ENCODE measurements at regions not wholly inside any gene's neighbourhood (a gene's known extent, or its start where the extent isn't known, plus 50 kb on each side); places are given as distances from the start of the nearest gene placed in this dataset.

GRCh38 chr13:73966331-73966730, 167.9 kb downstream of the KLF12 start:
- DNase-seq, result no peak

- no peak for DNase-seq
These were observed 171.9 kb downstream of the KLF12 start for GRCh38 chr13:73962284-73962683.

- no peak for DNase-seq
These were observed 173.0 kb downstream of the KLF12 start for GRCh38 chr13:73961181-73961580.

GRCh38 chr13:73960474-73960873, 173.7 kb downstream of the KLF12 start:
- DNase-seq, result no peak

- no peak for DNase-seq
These were observed 175.4 kb downstream of the KLF12 start for GRCh38 chr13:73958657-73959397.

GRCh38 chr13:73957889-73958288, 176.3 kb downstream of the KLF12 start:
- no peak for DNase-seq

- no peak for DNase-seq
These were observed 177.3 kb downstream of the KLF12 start for GRCh38 chr13:73956795-73957408.

GRCh38 chr13:73955977-73956500, 178.2 kb downstream of the KLF12 start:
- DNase-seq, result no peak

GRCh38 chr13:73954808-73955207, 179.4 kb downstream of the KLF12 start:
- no peak for DNase-seq

- DNase-seq, result no peak
These were observed 181.6 kb downstream of the KLF12 start for GRCh38 chr13:73952648-73953047.

GRCh38 chr13:73948848-73949529, 185.2 kb downstream of the KLF12 start:
- no peak for DNase-seq

- no peak for DNase-seq
These were observed 188.3 kb downstream of the KLF12 start for GRCh38 chr13:73945871-73946270.

GRCh38 chr13:73945382-73945781, 188.8 kb downstream of the KLF12 start:
- DNase-seq, result no peak

GRCh38 chr13:73943965-73944233, 190.3 kb downstream of the KLF12 start:
- no peak for DNase-seq

- DNase-seq, result no peak
These were observed 190.9 kb downstream of the KLF12 start for GRCh38 chr13:73943137-73943964.

GRCh38 chr13:73941752-73942151, 192.5 kb downstream of the KLF12 start:
- DNase-seq, result no peak

- no peak for DNase-seq
These were observed 194.1 kb downstream of the KLF12 start for GRCh38 chr13:73940098-73940497.

- no peak for DNase-seq
These were observed 194.6 kb downstream of the KLF12 start for GRCh38 chr13:73939603-73940002.

- no peak for DNase-seq
These were observed 195.2 kb downstream of the KLF12 start for GRCh38 chr13:73939071-73939380.

- DNase-seq, result no peak
These were observed 195.7 kb downstream of the KLF12 start for GRCh38 chr13:73938372-73939070.

- no peak for DNase-seq
These were observed 196.8 kb downstream of the KLF12 start for GRCh38 chr13:73937441-73937840.

GRCh38 chr13:73935991-73936390, 198.2 kb downstream of the KLF12 start:
- no peak for DNase-seq
